GM23338 (cell line): ENCODE measurements at regions not wholly inside any gene's neighbourhood (a gene's known extent, or its start where the extent isn't known, plus 50 kb on each side); places are given as distances from the start of the nearest gene placed in this dataset.

Source experiments
- ATAC-seq: fragments of 200-7000 bp; cut with Tn5 transposase; 3 replicates; pipeline ENCODE4 v1.9.1; 2020
- DNase-seq: peaks from one replicate; pipeline ENCODE4 v3.0.0-alpha.2; 2015; ENCODE audit warnings: low spot score
- H2AFZ ChIP-seq: fragments of 200-600 bp; sonication (generic); 2 replicates; pipeline ENCODE4 v1.8.0; 2016; ENCODE audit warnings: antibody characterized with exemption, mild to moderate bottlenecking, moderate library complexity
- H3F3A ChIP-seq: fragments of 200-600 bp; sonication (generic); replicated peaks from 2 replicates; pipeline ENCODE4 v1.8.0; 2017; ENCODE audit warnings: antibody characterized with exemption, mixed run types, low read depth
- H3K27ac ChIP-seq: fragments of 200-600 bp; sonication (generic); 2 replicates; pipeline ENCODE4 v1.6.1; 2016; ENCODE audit warnings: low read depth
- H3K27me3 ChIP-seq: fragments of 200-600 bp; sonication (generic); 2 replicates; pipeline ENCODE4 v1.8.0; 2016; ENCODE audit warnings: mild to moderate bottlenecking, mixed run types, moderate library complexity; ENCODE audit not compliant: insufficient read depth
- H3K36me3 ChIP-seq: fragments of 200-600 bp; sonication (generic); 2 replicates; pipeline ENCODE4 v1.8.0; 2016; ENCODE audit warnings: mild to moderate bottlenecking; ENCODE audit not compliant: insufficient read depth
- H3K4me1 ChIP-seq: fragments of 200-600 bp; sonication (generic); 2 replicates; pipeline ENCODE4 v1.8.0; 2016; ENCODE audit warnings: mild to moderate bottlenecking, moderate library complexity; ENCODE audit not compliant: insufficient read depth
- H3K4me2 ChIP-seq: fragments of 200-600 bp; sonication (generic); 2 replicates; pipeline ENCODE4 v1.7.1; 2017; ENCODE audit warnings: mixed run types
- H3K4me3 ChIP-seq: fragments of 200-600 bp; sonication (generic); 2 replicates; pipeline ENCODE4 v1.6.1; 2016; ENCODE audit warnings: mixed run types
- H3K79me2 ChIP-seq: fragments of 200-600 bp; sonication (generic); replicated peaks from 2 replicates; pipeline ENCODE4 v1.8.0; 2017; ENCODE audit warnings: mild to moderate bottlenecking; ENCODE audit not compliant: insufficient read depth
- H3K9me2 ChIP-seq: fragments of 200-600 bp; sonication (generic); 2 replicates; pipeline ENCODE4 v1.8.0; 2017; ENCODE audit not compliant: insufficient read depth
- H4K20me1 ChIP-seq: fragments of 200-600 bp; sonication (generic); replicated peaks from 2 replicates; pipeline ENCODE4 v1.8.0; 2017; ENCODE audit warnings: mild to moderate bottlenecking; ENCODE audit not compliant: insufficient read depth
- H3K27ac Mint-ChIP-seq: 2 replicates; pipeline ENCODE4 v1.8.0; 2020; ENCODE audit warnings: inconsistent platforms, mild to moderate bottlenecking, moderate library complexity, mixed read lengths
- H3K27me3 Mint-ChIP-seq: 3 replicates; pipeline ENCODE4 v1.8.0; 2022; ENCODE audit warnings: low read depth, mild to moderate bottlenecking, moderate library complexity, mixed read lengths, inconsistent platforms; ENCODE audit not compliant: insufficient read depth, poor library complexity
- H3K36me3 Mint-ChIP-seq: 3 replicates; pipeline ENCODE4 v1.8.0; 2021; ENCODE audit warnings: low read depth, mild to moderate bottlenecking, inconsistent platforms, moderate library complexity, mixed read lengths
- H3K4me1 Mint-ChIP-seq: 3 replicates; pipeline ENCODE4 v1.8.0; 2020; ENCODE audit warnings: mild to moderate bottlenecking, inconsistent platforms, mixed read lengths
- H3K4me3 Mint-ChIP-seq: 3 replicates; pipeline ENCODE4 v1.8.0; 2021; ENCODE audit warnings: moderate library complexity, mild to moderate bottlenecking, inconsistent platforms, mixed read lengths
- H3K9me3 Mint-ChIP-seq: 3 replicates; pipeline ENCODE4 v1.8.0; 2020; ENCODE audit warnings: moderate library complexity, mild to moderate bottlenecking, inconsistent platforms, mixed read lengths
- CREB1 ChIP-seq: fragments of 250-450 bp; sonication (Bioruptor Pico); IDR thresholded peaks from 2 replicates; pipeline ENCODE4 v1.5.0; 2020; ENCODE audit warnings: low read depth, mild to moderate bottlenecking, moderate library complexity
- CTCF ChIP-seq, 2 experiments: fragments of 200-600 bp in 1 of 2; sonication (generic) in 1 of 2; conservative IDR thresholded peaks; 2 replicates each; pipeline versions ENCODE4 v1.5.1 to v1.6.1; 2016 to 2017; ENCODE audit warnings: antibody characterized with exemption in 2 of 2, low read depth in 2 of 2, mild to moderate bottlenecking in 2 of 2, moderate library complexity in 1 of 2
- ETS1 ChIP-seq: IDR thresholded peaks from 2 replicates; pipeline ENCODE4 v1.6.1; 2016; ENCODE audit warnings: antibody characterized with exemption
- EZH2 ChIP-seq: fragments of 200-600 bp; sonication (generic); IDR thresholded peaks from one replicate; pipeline ENCODE4 v1.8.0; 2017; ENCODE audit warnings: antibody characterized with exemption, mild to moderate bottlenecking, low read depth; ENCODE audit not compliant: unreplicated experiment
- EZH2phosphoT487 ChIP-seq: fragments of 200-600 bp; sonication (generic); IDR thresholded peaks from one replicate; pipeline ENCODE4 v1.8.1; 2018; ENCODE audit warnings: antibody characterized with exemption; ENCODE audit not compliant: unreplicated experiment
- JUNB ChIP-seq: IDR thresholded peaks from one replicate; pipeline ENCODE4 v1.6.1; 2016; ENCODE audit warnings: antibody characterized with exemption; ENCODE audit not compliant: unreplicated experiment
- NANOG ChIP-seq: IDR thresholded peaks from 2 replicates; pipeline ENCODE4 v1.6.1; 2016; ENCODE audit warnings: antibody characterized with exemption, borderline replicate concordance
- POLR2AphosphoS5 ChIP-seq: IDR thresholded peaks from 2 replicates; pipeline ENCODE4 v1.6.1; 2016; ENCODE audit warnings: antibody characterized with exemption, low read depth
- REST ChIP-seq: IDR thresholded peaks from one replicate; pipeline ENCODE4 v1.6.1; 2018; ENCODE audit warnings: antibody characterized with exemption; ENCODE audit not compliant: unreplicated experiment
- STAT1 ChIP-seq: IDR thresholded peaks from one replicate; pipeline ENCODE4 v1.6.1; 2016; ENCODE audit warnings: antibody characterized with exemption; ENCODE audit not compliant: unreplicated experiment
- ZNF114 ChIP-seq: fragments of 250-450 bp; sonication (Bioruptor Pico); IDR thresholded peaks from 2 replicates; pipeline ENCODE4 v1.5.0; 2020; ENCODE audit warnings: mild to moderate bottlenecking, moderate library complexity
- ZNF331 ChIP-seq: fragments of 250-450 bp; sonication (Bioruptor Pico); IDR thresholded peaks from 2 replicates; pipeline ENCODE4 v1.5.0; 2020; ENCODE audit warnings: low read depth, mild to moderate bottlenecking, moderate library complexity
- TF ChIP-seq, protein P1 (sequence below): fragments of 250-450 bp; sonication (Bioruptor Pico); IDR thresholded peaks from 2 replicates; pipeline ENCODE4 v1.5.0; 2020; ENCODE audit warnings: mild to moderate bottlenecking, moderate library complexity

DNA sequence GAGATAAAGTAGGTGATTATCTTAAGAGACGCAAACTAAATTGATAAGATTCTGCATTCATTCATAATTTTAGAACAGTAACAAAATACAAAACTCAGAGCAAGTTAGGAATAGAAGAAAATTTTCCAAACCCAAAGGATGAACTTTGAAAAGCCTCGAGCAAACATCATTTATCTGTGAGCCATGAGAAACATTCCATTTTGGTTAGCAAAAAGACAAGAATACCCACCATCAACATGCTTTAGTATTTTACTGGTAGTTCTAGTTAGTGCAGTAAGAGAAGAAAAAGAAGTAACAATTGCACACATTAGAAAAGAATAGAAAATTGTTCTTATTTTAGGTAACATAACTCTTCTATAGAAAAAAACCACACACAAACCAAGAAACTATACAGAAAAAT, 291.3 kb upstream of the TCF4 start:
- H3K9me3 Mint-ChIP-seq = no peaks in the 10 kb centered on the region
- H3K27ac Mint-ChIP-seq = no peak overlapping the region
- H3K4me1 Mint-ChIP-seq = peaks cover 7% of the 10 kb centered on the region; the same call in 2 of the 3 replicates
- Histone ChIP-seq H3K4me3 (no peak overlapping the region), H2AFZ (no peak overlapping the region), H3K27ac (no peak overlapping the region), H3K4me1 (peaks cover 4% of the 10 kb centered on the region; the same call in 1 of the 2 replicates), H3K79me2 (no peaks in the 10 kb centered on the region), H3K4me2 (no peak overlapping the region), H3F3A (no peaks in the 10 kb centered on the region), H3K27me3 (no peaks in the 10 kb centered on the region), H3K9me2 (no peaks in the 10 kb centered on the region), H3K36me3 (no peaks in the 10 kb centered on the region), H4K20me1 (no peaks in the 10 kb centered on the region)
- no peaks in the 10 kb centered on the region for H3K36me3 Mint-ChIP-seq
- TF ChIP-seq, protein P1, sequence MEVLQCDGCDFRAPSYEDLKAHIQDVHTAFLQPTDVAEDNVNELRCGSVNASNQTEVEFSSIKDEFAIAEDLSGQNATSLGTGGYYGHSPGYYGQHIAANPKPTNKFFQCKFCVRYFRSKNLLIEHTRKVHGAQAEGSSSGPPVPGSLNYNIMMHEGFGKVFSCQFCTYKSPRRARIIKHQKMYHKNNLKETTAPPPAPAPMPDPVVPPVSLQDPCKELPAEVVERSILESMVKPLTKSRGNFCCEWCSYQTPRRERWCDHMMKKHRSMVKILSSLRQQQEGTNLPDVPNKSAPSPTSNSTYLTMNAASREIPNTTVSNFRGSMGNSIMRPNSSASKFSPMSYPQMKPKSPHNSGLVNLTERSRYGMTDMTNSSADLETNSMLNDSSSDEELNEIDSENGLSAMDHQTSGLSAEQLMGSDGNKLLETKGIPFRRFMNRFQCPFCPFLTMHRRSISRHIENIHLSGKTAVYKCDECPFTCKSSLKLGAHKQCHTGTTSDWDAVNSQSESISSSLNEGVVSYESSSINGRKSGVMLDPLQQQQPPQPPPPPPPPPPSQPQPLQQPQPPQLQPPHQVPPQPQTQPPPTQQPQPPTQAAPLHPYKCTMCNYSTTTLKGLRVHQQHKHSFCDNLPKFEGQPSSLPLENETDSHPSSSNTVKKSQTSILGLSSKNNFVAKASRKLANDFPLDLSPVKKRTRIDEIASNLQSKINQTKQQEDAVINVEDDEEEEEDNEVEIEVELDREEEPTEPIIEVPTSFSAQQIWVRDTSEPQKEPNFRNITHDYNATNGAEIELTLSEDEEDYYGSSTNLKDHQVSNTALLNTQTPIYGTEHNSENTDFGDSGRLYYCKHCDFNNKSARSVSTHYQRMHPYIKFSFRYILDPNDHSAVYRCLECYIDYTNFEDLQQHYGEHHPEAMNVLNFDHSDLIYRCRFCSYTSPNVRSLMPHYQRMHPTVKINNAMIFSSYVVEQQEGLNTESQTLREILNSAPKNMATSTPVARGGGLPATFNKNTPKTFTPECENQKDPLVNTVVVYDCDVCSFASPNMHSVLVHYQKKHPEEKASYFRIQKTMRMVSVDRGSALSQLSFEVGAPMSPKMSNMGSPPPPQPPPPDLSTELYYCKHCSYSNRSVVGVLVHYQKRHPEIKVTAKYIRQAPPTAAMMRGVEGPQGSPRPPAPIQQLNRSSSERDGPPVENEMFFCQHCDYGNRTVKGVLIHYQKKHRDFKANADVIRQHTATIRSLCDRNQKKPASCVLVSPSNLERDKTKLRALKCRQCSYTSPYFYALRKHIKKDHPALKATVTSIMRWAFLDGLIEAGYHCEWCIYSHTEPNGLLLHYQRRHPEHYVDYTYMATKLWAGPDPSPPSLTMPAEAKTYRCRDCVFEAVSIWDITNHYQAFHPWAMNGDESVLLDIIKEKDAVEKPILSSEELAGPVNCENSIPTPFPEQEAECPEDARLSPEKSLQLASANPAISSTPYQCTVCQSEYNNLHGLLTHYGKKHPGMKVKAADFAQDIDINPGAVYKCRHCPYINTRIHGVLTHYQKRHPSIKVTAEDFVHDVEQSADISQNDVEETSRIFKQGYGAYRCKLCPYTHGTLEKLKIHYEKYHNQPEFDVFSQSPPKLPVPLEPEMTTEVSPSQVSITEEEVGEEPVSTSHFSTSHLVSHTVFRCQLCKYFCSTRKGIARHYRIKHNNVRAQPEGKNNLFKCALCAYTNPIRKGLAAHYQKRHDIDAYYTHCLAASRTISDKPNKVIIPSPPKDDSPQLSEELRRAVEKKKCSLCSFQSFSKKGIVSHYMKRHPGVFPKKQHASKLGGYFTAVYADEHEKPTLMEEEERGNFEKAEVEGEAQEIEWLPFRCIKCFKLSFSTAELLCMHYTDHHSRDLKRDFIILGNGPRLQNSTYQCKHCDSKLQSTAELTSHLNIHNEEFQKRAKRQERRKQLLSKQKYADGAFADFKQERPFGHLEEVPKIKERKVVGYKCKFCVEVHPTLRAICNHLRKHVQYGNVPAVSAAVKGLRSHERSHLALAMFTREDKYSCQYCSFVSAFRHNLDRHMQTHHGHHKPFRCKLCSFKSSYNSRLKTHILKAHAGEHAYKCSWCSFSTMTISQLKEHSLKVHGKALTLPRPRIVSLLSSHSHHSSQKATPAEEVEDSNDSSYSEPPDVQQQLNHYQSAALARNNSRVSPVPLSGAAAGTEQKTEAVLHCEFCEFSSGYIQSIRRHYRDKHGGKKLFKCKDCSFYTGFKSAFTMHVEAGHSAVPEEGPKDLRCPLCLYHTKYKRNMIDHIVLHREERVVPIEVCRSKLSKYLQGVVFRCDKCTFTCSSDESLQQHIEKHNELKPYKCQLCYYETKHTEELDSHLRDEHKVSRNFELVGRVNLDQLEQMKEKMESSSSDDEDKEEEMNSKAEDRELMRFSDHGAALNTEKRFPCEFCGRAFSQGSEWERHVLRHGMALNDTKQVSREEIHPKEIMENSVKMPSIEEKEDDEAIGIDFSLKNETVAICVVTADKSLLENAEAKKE (CRISPR knock-in tag) = no peak
- no peak for TF ChIP-seq JUNB
- no peak for TF ChIP-seq POLR2AphosphoS5
- TF ChIP-seq ZNF114 (CRISPR knock-in tag) = no peak
- TF ChIP-seq EZH2phosphoT487 = no peak
- TF ChIP-seq STAT1 = no peak
- no peak for TF ChIP-seq EZH2
- no peak for TF ChIP-seq REST
- no peak for TF ChIP-seq CTCF (conservative IDR thresholded peaks at IDR 0.05; ENCODE audit: low read depth in 2 of 2)
- no peak for TF ChIP-seq ETS1
- no peak for TF ChIP-seq CREB1 (CRISPR knock-in tag)
- no peak for TF ChIP-seq ZNF331 (CRISPR knock-in tag)
- TF ChIP-seq NANOG = no peak
- H3K27me3 Mint-ChIP-seq = no peaks in the 10 kb centered on the region
- DNase-seq (no peak), ATAC-seq (no peak)
- H3K4me3 Mint-ChIP-seq = no peak overlapping the region
